Fibroblast of peridontal ligament (primary cell): ENCODE measurements at regions not wholly inside any gene's neighbourhood (a gene's known extent, or its start where the extent isn't known, plus 50 kb on each side); places are given as distances from the start of the nearest gene placed in this dataset.
A peak's percentile ranks its signal among the peaks of the same experiment; 100 is the strongest.

Source experiments
- DNase-seq: peaks from one replicate; pipeline ENCODE4 v3.0.0-alpha.2; 2010; ENCODE audit errors: extremely low read depth

DNA sequence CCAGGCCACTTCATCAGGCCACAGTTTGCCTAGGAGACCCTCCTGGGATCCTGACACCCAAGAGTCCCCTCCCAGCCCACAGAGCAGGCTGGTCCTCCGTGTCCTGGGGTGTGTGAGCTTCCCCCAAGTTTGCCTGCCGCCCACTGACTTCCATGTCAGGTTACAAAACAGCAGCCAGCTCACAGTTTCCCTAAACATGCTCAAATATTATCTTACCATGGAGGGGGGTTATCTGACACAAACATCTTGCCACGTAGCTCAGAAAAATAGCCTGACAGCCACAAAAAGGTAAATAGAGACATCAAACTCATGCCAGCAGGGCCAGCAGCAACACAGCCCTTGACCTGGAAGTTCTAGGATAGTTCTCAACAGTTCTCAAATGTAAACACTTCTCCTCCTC lies 346.5 kb downstream of the TNS1 start:
- DNase-seq = no peak

DNA sequence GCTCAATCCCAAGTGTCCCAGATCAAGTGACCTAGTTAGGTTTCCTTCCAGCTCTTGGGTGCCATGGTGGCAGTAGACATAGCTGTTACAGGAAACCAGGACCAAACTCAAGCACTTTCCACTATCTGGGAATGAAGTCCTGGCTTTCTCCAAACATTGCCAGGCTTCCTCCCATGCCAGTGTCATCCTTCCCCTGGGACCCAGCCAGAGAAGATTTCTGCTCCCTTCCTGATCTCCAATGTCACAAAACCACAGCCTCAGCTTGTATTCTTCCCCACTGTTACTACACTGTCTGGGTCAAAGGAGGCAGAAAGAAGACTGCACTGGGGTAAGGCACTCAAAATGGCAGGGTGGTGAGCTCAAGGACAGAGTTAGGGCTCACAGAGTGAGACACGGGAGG lies 347.1 kb downstream of the TNS1 start:
- DNase-seq = no peak

DNA sequence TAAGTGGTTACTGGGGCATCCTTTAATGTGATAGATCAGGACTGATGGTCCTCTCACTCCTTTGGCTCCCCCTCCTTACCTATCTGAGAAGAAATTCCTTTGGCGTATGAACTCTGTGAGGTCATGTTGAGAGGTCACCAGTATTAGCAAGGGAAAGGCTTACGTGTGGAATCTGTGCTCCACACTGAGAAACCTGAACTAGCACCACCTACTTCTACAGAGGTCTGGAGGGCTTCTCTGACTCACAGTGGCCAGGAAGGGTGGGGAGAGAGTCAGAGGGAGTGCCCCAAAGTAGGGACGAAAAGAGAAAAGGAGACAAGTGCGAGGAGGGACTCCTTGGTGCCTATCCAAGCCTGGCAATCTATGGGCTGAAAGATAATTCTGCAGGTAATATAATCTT lies 348.6 kb downstream of the TNS1 start:
- DNase-seq = no peak

DNA sequence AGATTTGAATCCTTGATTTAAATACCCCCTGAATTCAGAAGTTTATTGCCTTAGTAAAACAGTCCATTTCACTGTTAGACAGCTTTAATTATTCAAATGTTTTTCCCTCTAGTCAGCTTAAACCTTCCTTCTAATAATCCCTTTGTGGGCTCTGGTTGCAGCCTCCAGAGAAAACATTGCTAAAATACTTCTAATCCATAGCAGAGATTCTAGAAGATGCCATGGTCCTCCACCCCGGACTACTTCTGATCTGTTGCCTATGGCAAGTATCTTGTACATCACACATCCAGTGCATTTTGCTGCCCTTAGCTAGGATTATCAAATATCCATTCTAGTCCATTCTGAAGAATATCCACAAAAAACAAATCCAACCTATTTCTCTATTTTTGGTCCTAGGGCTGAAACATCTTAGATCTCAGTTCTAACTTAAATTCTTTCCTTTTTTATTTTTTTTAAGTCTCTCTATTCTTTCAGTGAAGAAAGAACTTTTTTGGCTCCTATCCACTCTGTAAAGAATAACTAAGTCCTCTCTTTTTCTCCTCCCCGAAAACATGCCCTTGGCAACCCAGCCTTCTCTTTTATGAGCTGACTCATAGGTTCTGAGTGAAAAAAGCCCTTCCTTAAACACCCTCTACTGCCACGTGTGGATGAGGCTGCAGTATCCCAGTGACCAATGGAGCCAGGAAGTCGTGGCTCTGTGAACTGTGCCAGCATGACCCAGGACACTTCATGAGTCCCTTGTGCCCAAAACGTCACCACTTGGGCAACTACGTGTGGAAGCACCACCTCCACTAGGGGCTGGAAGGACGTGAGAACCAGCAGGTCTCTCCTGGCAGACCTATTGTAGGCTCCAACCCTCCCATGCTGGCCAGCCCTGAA lies 349.8 kb downstream of the TNS1 start:
- DNase-seq = peak; percentile 95

- DNase-seq = peak; percentile 70
Measured at GRCh38 chr2:217650716-217651360, 352.0 kb downstream of the TNS1 start.

GRCh38 chr2:217650229-217650628 lies 352.6 kb downstream of the TNS1 start:
- DNase-seq = no peak

DNA sequence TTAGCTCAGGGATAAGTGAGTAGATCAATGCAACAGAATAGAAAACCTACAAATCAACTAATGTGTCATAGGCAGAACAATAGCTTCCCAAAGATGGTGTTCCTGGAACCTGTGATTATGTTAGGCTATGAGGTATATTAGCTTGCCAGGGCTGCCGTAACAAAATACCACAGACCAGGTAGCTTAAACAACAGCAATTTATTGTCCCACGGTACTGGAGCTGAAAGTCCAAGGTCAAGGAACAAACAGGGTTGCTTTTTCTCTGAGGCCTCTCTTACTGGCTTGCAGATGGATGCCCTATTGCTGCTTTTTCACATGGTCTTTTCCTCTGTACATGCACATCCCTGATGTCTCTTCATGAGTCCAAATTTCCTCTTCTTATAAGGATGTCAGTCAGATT lies 354.9 kb downstream of the TNS1 start:
- DNase-seq = no peak

- DNase-seq = no peak
Measured at GRCh38 chr2:217647226-217647625, 355.6 kb downstream of the TNS1 start.

GRCh38 chr2:217645896-217646295 lies 356.9 kb downstream of the TNS1 start:
- DNase-seq = no peak

- DNase-seq = no peak
Measured at GRCh38 chr2:217643789-217644301, 358.9 kb downstream of the TNS1 start.

GRCh38 chr2:217642944-217643343 lies 359.9 kb downstream of the TNS1 start:
- DNase-seq = no peak

DNA sequence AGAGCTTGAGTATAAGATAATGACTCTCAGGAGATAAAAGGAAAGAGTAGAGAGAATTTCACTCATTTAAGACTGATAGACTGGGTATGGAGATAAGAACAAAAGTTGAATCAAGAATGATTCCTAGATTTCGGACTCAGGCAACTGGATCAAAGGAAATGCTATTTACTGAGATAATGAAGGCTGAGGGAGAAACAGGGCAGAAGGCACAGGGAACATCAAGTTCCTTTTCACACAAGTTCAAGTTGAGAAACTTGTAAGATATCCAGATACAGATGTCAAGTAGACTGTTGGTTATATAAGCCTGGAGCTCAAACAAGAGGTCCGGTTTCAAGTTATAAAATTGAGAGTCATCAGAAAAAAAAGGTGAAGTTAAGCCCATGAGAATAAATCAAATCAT lies 360.8 kb downstream of the TNS1 start:
- DNase-seq = no peak

DNA sequence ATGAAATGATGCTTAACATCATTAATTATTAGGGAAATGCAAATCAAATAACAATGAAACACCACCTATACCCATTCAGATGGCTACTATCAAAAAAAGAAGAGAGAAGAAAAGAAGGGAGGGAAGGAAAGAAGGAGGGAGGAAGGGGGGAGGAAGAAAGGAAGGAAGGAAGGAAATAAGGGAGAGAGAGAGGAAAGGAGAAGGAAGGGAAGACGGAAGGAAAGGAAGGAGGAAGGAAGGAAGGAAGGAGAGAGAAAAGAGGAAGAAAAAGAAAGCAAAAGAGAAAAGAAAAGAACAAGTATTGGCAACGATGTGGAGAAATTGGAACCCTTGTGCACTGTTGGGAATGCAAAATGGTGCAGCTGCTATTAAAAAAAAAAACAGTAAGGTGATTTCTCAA lies 363.3 kb downstream of the TNS1 start:
- DNase-seq = no peak

- DNase-seq = no peak
Measured at GRCh38 chr2:217638533-217638932, 364.3 kb downstream of the TNS1 start.

- DNase-seq = no peak
Measured at GRCh38 chr2:217638031-217638430, 364.8 kb downstream of the TNS1 start.

- DNase-seq = no peak
Measured at GRCh38 chr2:217636991-217637561, 365.7 kb downstream of the TNS1 start.

- no peak for DNase-seq
Measured at GRCh38 chr2:217636578-217636977, 366.2 kb downstream of the TNS1 start.

GRCh38 chr2:217634871-217635270 lies 367.9 kb downstream of the TNS1 start:
- DNase-seq = peak; percentile 55

GRCh38 chr2:217632043-217632442 lies 370.8 kb downstream of the TNS1 start:
- no peak for DNase-seq

GRCh38 chr2:217631115-217631514 lies 371.7 kb downstream of the TNS1 start:
- DNase-seq = no peak

GRCh38 chr2:217629347-217629746 lies 373.4 kb downstream of the TNS1 start:
- no peak for DNase-seq

DNA sequence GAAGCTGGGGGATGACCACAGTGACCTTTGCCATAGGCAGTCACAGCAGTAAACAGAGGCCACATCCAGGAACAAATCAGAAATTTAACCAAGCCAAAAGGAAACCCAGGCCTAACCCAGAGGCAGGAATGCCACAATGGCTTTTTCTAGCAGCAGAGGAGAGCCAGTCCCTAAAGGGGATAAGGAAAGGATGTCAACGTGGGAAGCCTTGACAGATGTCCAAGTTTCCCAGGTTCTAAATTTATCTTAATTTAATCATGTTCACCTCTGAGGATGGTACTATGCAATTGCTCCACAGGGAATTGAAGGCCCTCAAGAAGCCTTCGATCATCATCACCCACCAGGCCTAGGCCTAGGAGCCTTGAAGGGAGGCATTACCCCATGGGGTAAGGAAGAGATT lies 374.7 kb downstream of the TNS1 start:
- DNase-seq = no peak

GRCh38 chr2:217626926-217627325 lies 375.9 kb downstream of the TNS1 start:
- DNase-seq = no peak
